Smooth muscle cell (in vitro differentiated cells): ENCODE measurements at regions not wholly inside any gene's neighbourhood (a gene's known extent, or its start where the extent isn't known, plus 50 kb on each side); places are given as distances from the start of the nearest gene placed in this dataset.

Experiments used
- DNase-seq: peaks from one replicate; lab custom pipeline; 2025; ENCODE audit not compliant: unreplicated experiment; lab: John Stamatoyannopoulos, UW
- H2AFZ ChIP-seq: fragments of 200-600 bp; sonication (generic); 2 replicates; pipeline ENCODE4 v1.6.0; 2016; ENCODE audit warnings: antibody characterized with exemption, low read depth, mild to moderate bottlenecking
- H3F3A ChIP-seq: fragments of 200-600 bp; sonication (generic); 2 replicates; pipeline ENCODE4 v1.6.0; 2017; ENCODE audit warnings: antibody characterized with exemption, low read depth
- H3K27ac ChIP-seq: fragments of 200-600 bp; sonication (generic); 2 replicates; pipeline ENCODE4 v1.5.1; 2016; ENCODE audit warnings: low read depth, mild to moderate bottlenecking
- H3K27me3 ChIP-seq: fragments of 200-600 bp; sonication (generic); 2 replicates; pipeline ENCODE4 v1.6.1; 2016; ENCODE audit warnings: low read depth, mild to moderate bottlenecking
- H3K36me3 ChIP-seq: fragments of 200-600 bp; sonication (generic); 2 replicates; pipeline ENCODE4 v1.5.1; 2016; ENCODE audit warnings: low read depth
- H3K4me1 ChIP-seq: fragments of 200-600 bp; sonication (generic); 2 replicates; pipeline ENCODE4 v1.5.1; 2016; ENCODE audit warnings: low read depth
- H3K4me2 ChIP-seq: fragments of 200-600 bp; sonication (generic); 2 replicates; pipeline ENCODE4 v1.6.0; 2016; ENCODE audit warnings: mild to moderate bottlenecking
- H3K4me3 ChIP-seq: fragments of 200-600 bp; sonication (generic); 2 replicates; pipeline ENCODE4 v1.5.1; 2016; ENCODE audit warnings: mild to moderate bottlenecking
- H3K79me2 ChIP-seq: fragments of 200-600 bp; sonication (generic); 2 replicates; pipeline ENCODE4 v1.6.0; 2016; ENCODE audit warnings: low read depth, mild to moderate bottlenecking
- H3K9ac ChIP-seq: fragments of 200-600 bp; sonication (generic); 2 replicates; pipeline ENCODE4 v1.6.0; 2016; ENCODE audit warnings: low read depth
- H3K9me3 ChIP-seq: fragments of 200-600 bp; sonication (generic); replicated peaks from 2 replicates; pipeline ENCODE4 v1.5.1; 2016; ENCODE audit warnings: low read depth
- H4K20me1 ChIP-seq: fragments of 200-600 bp; sonication (generic); 2 replicates; pipeline ENCODE4 v1.6.0; 2016; ENCODE audit warnings: low read depth
- CTCF ChIP-seq: fragments of 200-600 bp; sonication (generic); IDR thresholded peaks from 2 replicates; pipeline ENCODE4 v1.5.1; 2017; ENCODE audit warnings: borderline replicate concordance, mild to moderate bottlenecking, antibody characterized with exemption; ENCODE audit not compliant: insufficient read depth, poor library complexity, severe bottlenecking
- WGBS: methylation state at CpG from one replicate; pipeline ENCODE4 v1.1.7; 2016; ENCODE audit warnings: low lambda C conversion rate; 5-methylcytosine and 5-hydroxymethylcytosine counted together

DNA sequence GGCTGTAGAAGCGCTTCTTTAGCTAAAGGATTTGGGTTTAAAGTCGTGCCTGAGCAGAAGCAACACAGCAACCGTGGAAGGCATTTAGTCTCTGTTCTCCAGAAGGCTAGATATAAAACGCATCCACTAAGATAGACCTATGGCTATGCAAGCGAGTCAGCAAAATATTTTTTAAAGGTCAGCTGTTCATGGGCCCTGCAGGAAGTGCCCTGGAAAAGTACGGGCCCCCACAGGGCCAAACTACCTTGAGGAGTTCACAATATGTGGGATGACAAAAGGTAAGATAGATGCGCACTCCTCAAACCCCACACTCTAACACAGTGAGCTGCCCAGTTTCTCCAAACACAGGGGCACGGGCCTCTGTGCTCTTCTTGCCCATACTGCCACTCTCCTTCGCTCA lies 261.6 kb downstream of the VPS13C start:
- TF ChIP-seq CTCF, result no peak
- 84% methylated on average over 9 of the region's 9 CpGs for WGBS

GRCh38 chr15:61796056-61796455 lies 264.2 kb downstream of the VPS13C start:
- no peak for DNase-seq
- Histone ChIP-seq H3K4me2 (no peak overlapping the region), H3K9me3 (no peaks in the 10 kb centered on the region), H3K9ac (no peak overlapping the region), H3F3A (no peaks in the 10 kb centered on the region), H3K36me3 (no peaks in the 10 kb centered on the region), H4K20me1 (no peaks in the 10 kb centered on the region), H3K27ac (no peak overlapping the region), H3K4me1 (no peaks in the 10 kb centered on the region), H3K79me2 (no peaks in the 10 kb centered on the region), H3K27me3 (no peaks in the 10 kb centered on the region), H3K4me3 (no peak overlapping the region), H2AFZ (no peak overlapping the region)
- TF ChIP-seq CTCF, result no peak
- 85% methylated on average over 3 of the region's 3 CpGs for WGBS

More for the DNA sequence above, 261.6 kb downstream of the VPS13C start:
- no peaks in the 10 kb centered on the region for H3F3A ChIP-seq
- H3K4me1 ChIP-seq, result no peaks in the 10 kb centered on the region
- no peak overlapping the region for H2AFZ ChIP-seq
- H3K4me2 ChIP-seq, result no peak overlapping the region
- no peak for DNase-seq
- H3K4me3 ChIP-seq, result no peak overlapping the region
- H3K27me3 ChIP-seq, result no peaks in the 10 kb centered on the region
- H3K9ac ChIP-seq, result no peak overlapping the region
- no peaks in the 10 kb centered on the region for H4K20me1 ChIP-seq
- H3K9me3 ChIP-seq, result no peaks in the 10 kb centered on the region
- no peak overlapping the region for H3K27ac ChIP-seq
- H3K36me3 ChIP-seq, result no peaks in the 10 kb centered on the region
- H3K79me2 ChIP-seq, result no peaks in the 10 kb centered on the region

DNA sequence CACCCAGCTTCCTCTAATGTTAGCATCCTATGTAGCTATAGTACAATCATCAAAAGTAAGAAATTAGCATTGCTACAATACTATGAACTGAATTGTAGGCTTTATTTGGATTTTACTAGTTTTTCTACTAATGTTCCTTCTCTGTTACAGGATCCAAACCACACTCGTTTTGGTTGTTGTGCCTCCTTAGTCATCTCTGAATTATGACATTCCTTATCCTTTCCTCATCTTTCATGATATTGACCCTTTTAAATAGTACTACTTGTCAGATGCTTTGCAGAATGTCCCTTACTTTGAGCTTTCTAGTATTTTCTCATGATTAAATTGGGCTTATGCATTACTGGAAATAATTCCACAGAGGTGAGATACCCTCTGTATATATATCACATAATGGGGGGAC lies 265.4 kb downstream of the VPS13C start:
- no peak for TF ChIP-seq CTCF
- H3K36me3 ChIP-seq, result no peaks in the 10 kb centered on the region
- H3F3A ChIP-seq, result no peaks in the 10 kb centered on the region
- no peak overlapping the region for H3K27ac ChIP-seq
- H2AFZ ChIP-seq, result no peak overlapping the region
- no peak overlapping the region for H3K9ac ChIP-seq
- 39% methylated on average over 1 of the region's 1 CpG for WGBS
- H3K4me1 ChIP-seq, result no peaks in the 10 kb centered on the region
- no peaks in the 10 kb centered on the region for H4K20me1 ChIP-seq
- no peaks in the 10 kb centered on the region for H3K79me2 ChIP-seq
- H3K9me3 ChIP-seq, result no peaks in the 10 kb centered on the region
- no peaks in the 10 kb centered on the region for H3K27me3 ChIP-seq
- H3K4me3 ChIP-seq, result no peak overlapping the region
- no peak for DNase-seq
- no peak overlapping the region for H3K4me2 ChIP-seq

DNA sequence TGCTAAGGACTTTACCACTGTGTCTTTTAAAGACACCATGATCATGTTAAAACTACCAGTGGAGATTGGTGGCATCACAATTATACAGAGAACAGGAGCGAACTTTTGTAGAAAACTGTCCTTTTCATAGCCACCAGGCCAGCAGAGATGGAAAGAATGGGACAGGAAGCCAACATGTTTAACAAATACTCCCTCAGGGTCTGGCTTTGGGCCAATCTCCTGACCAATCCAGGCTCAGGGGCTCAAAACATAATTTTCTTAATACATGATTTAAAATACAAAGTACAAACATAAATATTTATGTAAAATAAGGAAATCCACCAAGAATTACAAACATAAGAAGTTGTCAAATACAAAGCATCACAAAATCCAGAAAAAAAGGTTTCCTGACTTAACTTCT lies 266.0 kb downstream of the VPS13C start:
- H3K4me2 ChIP-seq, result no peak overlapping the region

More for the DNA sequence above, 266.0 kb downstream of the VPS13C start:
- H3K4me1 ChIP-seq, result no peaks in the 10 kb centered on the region
- no peak for TF ChIP-seq CTCF
- no peak overlapping the region for H3K27ac ChIP-seq
- H3K36me3 ChIP-seq, result no peaks in the 10 kb centered on the region
- H2AFZ ChIP-seq, result no peak overlapping the region
- no peaks in the 10 kb centered on the region for H3K79me2 ChIP-seq
- 83% methylated on average over 1 of the region's 1 CpG for WGBS
- no peak for DNase-seq
- H3K9ac ChIP-seq, result no peak overlapping the region
- no peaks in the 10 kb centered on the region for H3F3A ChIP-seq
- no peaks in the 10 kb centered on the region for H4K20me1 ChIP-seq
- H3K27me3 ChIP-seq, result no peaks in the 10 kb centered on the region
- H3K9me3 ChIP-seq, result no peaks in the 10 kb centered on the region
- H3K4me3 ChIP-seq, result no peak overlapping the region
